Stomach (tissue), 8 donors: ENCODE measurements at regions not wholly inside any gene's neighbourhood (a gene's known extent, or its start where the extent isn't known, plus 50 kb on each side); places are given as distances from the start of the nearest gene placed in this dataset.

Experiments used
- DNase-seq, 2 donors: peaks; one replicate each; pipeline versions ENCODE4 v3.0.0 to v3.0.0-alpha.2; 2013 to 2019
- H3K27ac ChIP-seq, 5 donors: fragments of 200-600 bp in 4 of 5; sonication (generic) in 4 of 5; one replicate each; pipeline ENCODE4 v1.5.1; 2013 to 2019; ENCODE audit warnings: mild to moderate bottlenecking in 1 of 5, moderate library complexity in 1 of 5
- H3K27me3 ChIP-seq, 3 donors: fragments of 200-600 bp; sonication (generic); one replicate each; pipeline ENCODE4 v1.5.1; 2017 to 2019; ENCODE audit warnings: mixed run types in 1 of 3
- H3K36me3 ChIP-seq, 4 donors: fragments of 200-600 bp; sonication (generic); 1 replicate in 3 of 4; 2 replicates in 1 of 4; pipeline ENCODE4 v1.5.1; 2016 to 2019
- H3K4me1 ChIP-seq, 4 donors: fragments of 200-600 bp; sonication (generic); one replicate each; pipeline ENCODE4 v1.5.1; 2016 to 2019
- H3K4me3 ChIP-seq, 4 donors: fragments of 200-600 bp; sonication (generic) in 3 of 4; one replicate each; pipeline ENCODE4 v1.5.1; 2016 to 2019; ENCODE audit warnings: mild to moderate bottlenecking in 1 of 4
- H3K9me3 ChIP-seq, 4 donors: fragments of 200-600 bp; sonication (generic); one replicate each; pipeline ENCODE4 v1.5.1; 2016 to 2019
- CTCF ChIP-seq, 7 experiments: fragments of 450-650 bp in 4 of 7; fragments of 200-600 bp in 3 of 7; sonication (generic) in 3 of 7; IDR thresholded peaks; one replicate each; pipeline ENCODE4 v1.5.1; 2016 to 2019; ENCODE audit warnings: antibody characterized with exemption in 7 of 7, control low read depth in 2 of 7, mild to moderate bottlenecking in 1 of 7
- EP300 ChIP-seq: sonication (generic); formaldehyde crosslinking; IDR thresholded peaks from one replicate; pipeline ENCODE4 v1.6.1; 2017; ENCODE audit warnings: antibody characterized with exemption
- POLR2A ChIP-seq, 4 donors: fragments of 450-650 bp; IDR thresholded peaks; one replicate each; pipeline ENCODE4 v1.6.1; 2016; ENCODE audit warnings: antibody characterized with exemption in 4 of 4, control low read depth in 2 of 4, mild to moderate bottlenecking in 1 of 4, moderate library complexity in 1 of 4
- POLR2AphosphoS5 ChIP-seq, 3 donors: sonication (generic); formaldehyde crosslinking; IDR thresholded peaks; one replicate each; pipeline ENCODE4 v1.6.1; 2016; ENCODE audit warnings: antibody characterized with exemption in 3 of 3
- WGBS, 5 donors: extraction: QIAGEN DNeasy Blood & Tissue Kit in 3 of 5; methylation state at CpG; one replicate each; pipeline versions ENCODE4 v1.1.5 to v1.1.7; 2013 to 2018; 5-methylcytosine and 5-hydroxymethylcytosine counted together
- intact Hi-C: fragments of 100-400 bp; cut with DNase I; formaldehyde crosslinking; loops from one replicate; pipeline ENCODE4 v1.15.1; 2023; ENCODE audit warnings: low total_unique reads
- donor health status: healthy with polysubstance abuse.
- donor health status: Bipolar disorder and iron deficiency.
- donor health status: healthy.

- WGBS, 5 donors, result 57 to 70% (median 61%) methylated on average over 4 of the region's 4 CpGs
- Histone ChIP-seq H3K4me1 (peaks cover 0 to 30% (median 8%) of the 10 kb centered on the region in 4 donors), H3K36me3 (no peaks in the 10 kb centered on the region), H3K27me3 (no peaks in the 10 kb centered on the region), H3K4me3 (no peak overlapping the region), H3K27ac (no peak overlapping the region), H3K9me3 (no peaks in the 10 kb centered on the region)
- TF ChIP-seq CTCF (IDR thresholded peaks at IDR 0.05), result no peak
- no peak for TF ChIP-seq POLR2AphosphoS5 (IDR thresholded peaks at IDR 0.05)
- TF ChIP-seq EP300, result no peak
- TF ChIP-seq POLR2A (IDR thresholded peaks at IDR 0.05), result no peak
- no peak for DNase-seq
- intact Hi-C loops, result no loop called here
Observed at GRCh38 chr15:47824147-47824546, 106.8 kb downstream of the SEMA6D start.

- Histone ChIP-seq H3K36me3 (no peaks in the 10 kb centered on the region), H3K9me3 (peaks cover 0 to 4% (median 0%) of the 10 kb centered on the region in 4 donors), H3K4me3 (no peak overlapping the region), H3K27me3 (no peaks in the 10 kb centered on the region), H3K27ac (no peak overlapping the region), H3K4me1 (no peaks in the 10 kb centered on the region)
- WGBS, 5 donors, result 38 to 70% (median 63%) methylated on average over 1 of the region's 1 CpG
- TF ChIP-seq CTCF (IDR thresholded peaks at IDR 0.05) (no peak), POLR2AphosphoS5 (IDR thresholded peaks at IDR 0.05) (no peak), EP300 (no peak), POLR2A (IDR thresholded peaks at IDR 0.05) (no peak)
- no peak for DNase-seq
- intact Hi-C loops, result no loop called here
Observed at GRCh38 chr15:47829667-47830066, 112.4 kb downstream of the SEMA6D start.

GRCh38 chr15:47834093-47834492, 116.8 kb downstream of the SEMA6D start:
- WGBS, 5 donors, result 57 to 83% (median 61%) methylated on average over 1 of the region's 1 CpG
- TF ChIP-seq POLR2AphosphoS5 (IDR thresholded peaks at IDR 0.05), result no peak
- no peak for TF ChIP-seq POLR2A (IDR thresholded peaks at IDR 0.05)
- no peak for TF ChIP-seq EP300
- TF ChIP-seq CTCF (IDR thresholded peaks at IDR 0.05), result no peak
- Histone ChIP-seq H3K9me3 (peaks cover 0 to 4% (median 0%) of the 10 kb centered on the region in 4 donors), H3K27ac (no peak overlapping the region), H3K4me3 (no peak overlapping the region), H3K4me1 (no peaks in the 10 kb centered on the region), H3K36me3 (no peaks in the 10 kb centered on the region), H3K27me3 (no peaks in the 10 kb centered on the region)
- DNase-seq, result no peak
- intact Hi-C loops, result no loop called here

GRCh38 chr15:47839233-47839825, 122.0 kb downstream of the SEMA6D start:
- no peak overlapping the region for H3K27ac ChIP-seq
- H3K4me1 ChIP-seq, result no peaks in the 10 kb centered on the region
- no peak for TF ChIP-seq POLR2A (IDR thresholded peaks at IDR 0.05)
- TF ChIP-seq CTCF (IDR thresholded peaks at IDR 0.05), result no peak
- no peak for TF ChIP-seq EP300
- TF ChIP-seq POLR2AphosphoS5 (IDR thresholded peaks at IDR 0.05), result no peak
- intact Hi-C loops, result no loop called here
- WGBS, 5 donors, result 62 to 72% (median 66%) methylated on average over 6 of the region's 6 CpGs
- H3K36me3 ChIP-seq, result no peaks in the 10 kb centered on the region
- no peaks in the 10 kb centered on the region for H3K9me3 ChIP-seq
- H3K27me3 ChIP-seq, result no peaks in the 10 kb centered on the region
- DNase-seq, result no peak
- H3K4me3 ChIP-seq, result no peak overlapping the region
